ENCODE measurements at regions not wholly inside any gene's neighbourhood (a gene's known extent, or its start where the extent isn't known, plus 50 kb on each side); places are given as distances from the start of the nearest gene placed in this dataset.

- TF ChIP-seq CTCF (IDR thresholded peaks at IDR 0.05) (no peak), POLR2A (IDR thresholded peaks at IDR 0.05) (no peak)
These were observed 96.0 kb upstream of the LEF1 start for GRCh38 chr4:108264693-108265092.

Measured in testis (tissue), 2 donors.